ENCODE measurements at regions not wholly inside any gene's neighbourhood (a gene's known extent, or its start where the extent isn't known, plus 50 kb on each side); places are given as distances from the start of the nearest gene placed in this dataset.
"Not testable (repeated sequence)": the region's sequence is repeated elsewhere in the genome, so short reads cannot be mapped to it uniquely, and the experiment has no call there.

GRCh38 chr2:239663364-239663924, 262.6 kb upstream of the HDAC4 start:
- DNase-seq (ENCODE audit: low spot score): no peak
- no peak for FAIRE-seq

GRCh38 chr2:239662413-239663120, 261.7 kb upstream of the HDAC4 start:
- FAIRE-seq: no peak

GRCh38 chr2:239661334-239662312, 260.8 kb upstream of the HDAC4 start:
- FAIRE-seq (no peak), DNase-seq (ENCODE audit: low spot score) (no peak)

More at GRCh38 chr2:239662413-239663120, 261.7 kb upstream of the HDAC4 start:
- DNase-seq (ENCODE audit: low spot score): no peak

GRCh38 chr2:239660390-239661230, 259.8 kb upstream of the HDAC4 start:
- DNase-seq (ENCODE audit: low spot score) (peak; percentile 72), FAIRE-seq (no peak)

GRCh38 chr2:239657992-239658391, 257.2 kb upstream of the HDAC4 start:
- no peak for DNase-seq (ENCODE audit: low spot score)
- no peak for FAIRE-seq

GRCh38 chr2:239657236-239657635, 256.4 kb upstream of the HDAC4 start:
- FAIRE-seq: no peak
- DNase-seq (ENCODE audit: low spot score): no peak

- no peak for FAIRE-seq
Observed at GRCh38 chr2:239654266-239654665, 253.4 kb upstream of the HDAC4 start.

GRCh38 chr2:239651859-239652258, 251.0 kb upstream of the HDAC4 start:
- FAIRE-seq: no peak

More at GRCh38 chr2:239654266-239654665, 253.4 kb upstream of the HDAC4 start:
- DNase-seq (ENCODE audit: low spot score): no peak

GRCh38 chr2:239650674-239651073, 249.9 kb upstream of the HDAC4 start:
- no peak for DNase-seq (ENCODE audit: low spot score)
- no peak for FAIRE-seq

More at GRCh38 chr2:239651859-239652258, 251.0 kb upstream of the HDAC4 start:
- no peak for DNase-seq (ENCODE audit: low spot score)

GRCh38 chr2:239649309-239649708, 248.5 kb upstream of the HDAC4 start:
- no peak for DNase-seq (ENCODE audit: low spot score)
- FAIRE-seq: no peak

GRCh38 chr2:239648607-239649006, 247.8 kb upstream of the HDAC4 start:
- FAIRE-seq (no peak), DNase-seq (ENCODE audit: low spot score) (no peak)

GRCh38 chr2:239647052-239647819, 246.4 kb upstream of the HDAC4 start:
- FAIRE-seq (no peak), DNase-seq (ENCODE audit: low spot score) (no peak)

- FAIRE-seq (no peak), DNase-seq (ENCODE audit: low spot score) (no peak)
Observed at GRCh38 chr2:239646184-239646583, 245.4 kb upstream of the HDAC4 start.

- not testable (repeated sequence) for DNase-seq (ENCODE audit: low spot score); FAIRE-seq
Observed at GRCh38 chr2:239644594-239644993, 243.8 kb upstream of the HDAC4 start.

GRCh38 chr2:239644011-239644410, 243.2 kb upstream of the HDAC4 start:
- FAIRE-seq (no peak), DNase-seq (ENCODE audit: low spot score) (peak; percentile 52)

GRCh38 chr2:239642406-239643004, 241.7 kb upstream of the HDAC4 start:
- FAIRE-seq: peak; percentile 100
- DNase-seq (ENCODE audit: low spot score): no peak

GRCh38 chr2:239641904-239642303, 241.1 kb upstream of the HDAC4 start:
- DNase-seq (ENCODE audit: low spot score); FAIRE-seq: not testable (repeated sequence)

- no peak for FAIRE-seq
- no peak for DNase-seq (ENCODE audit: low spot score)
Observed at GRCh38 chr2:239640676-239641578, 240.1 kb upstream of the HDAC4 start.

GRCh38 chr2:239640210-239640609, 239.4 kb upstream of the HDAC4 start:
- FAIRE-seq: no peak
- no peak for DNase-seq (ENCODE audit: low spot score)
